ENCODE measurements at regions not wholly inside any gene's neighbourhood (a gene's known extent, or its start where the extent isn't known, plus 50 kb on each side); places are given as distances from the start of the nearest gene placed in this dataset.

DNA sequence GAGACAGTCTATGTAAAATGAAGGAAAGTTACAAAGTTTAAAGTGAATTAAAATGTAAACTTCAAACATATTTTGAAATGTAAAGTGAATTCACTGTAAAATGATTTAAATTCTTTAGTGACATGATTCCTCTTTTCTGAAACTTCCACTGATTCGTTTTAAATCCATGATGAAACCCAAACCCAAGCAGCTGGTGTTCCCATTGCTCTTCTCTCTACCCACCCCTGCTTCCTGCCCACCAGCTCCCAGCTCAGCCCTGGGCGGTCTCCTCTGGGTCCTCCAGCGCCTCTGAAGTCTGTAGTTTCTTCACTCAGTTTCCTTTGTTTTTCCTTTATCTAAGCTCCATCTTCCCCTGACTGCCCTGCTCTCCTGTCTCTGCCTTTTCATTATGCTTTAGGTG lies 175.9 kb downstream of the SNX10 start:
- no peak for DNase-seq (ENCODE audit: low read depth)
- no peak overlapping the region for H3K4me3 ChIP-seq (ENCODE audit: low read length)
- TF ChIP-seq, protein P1, sequence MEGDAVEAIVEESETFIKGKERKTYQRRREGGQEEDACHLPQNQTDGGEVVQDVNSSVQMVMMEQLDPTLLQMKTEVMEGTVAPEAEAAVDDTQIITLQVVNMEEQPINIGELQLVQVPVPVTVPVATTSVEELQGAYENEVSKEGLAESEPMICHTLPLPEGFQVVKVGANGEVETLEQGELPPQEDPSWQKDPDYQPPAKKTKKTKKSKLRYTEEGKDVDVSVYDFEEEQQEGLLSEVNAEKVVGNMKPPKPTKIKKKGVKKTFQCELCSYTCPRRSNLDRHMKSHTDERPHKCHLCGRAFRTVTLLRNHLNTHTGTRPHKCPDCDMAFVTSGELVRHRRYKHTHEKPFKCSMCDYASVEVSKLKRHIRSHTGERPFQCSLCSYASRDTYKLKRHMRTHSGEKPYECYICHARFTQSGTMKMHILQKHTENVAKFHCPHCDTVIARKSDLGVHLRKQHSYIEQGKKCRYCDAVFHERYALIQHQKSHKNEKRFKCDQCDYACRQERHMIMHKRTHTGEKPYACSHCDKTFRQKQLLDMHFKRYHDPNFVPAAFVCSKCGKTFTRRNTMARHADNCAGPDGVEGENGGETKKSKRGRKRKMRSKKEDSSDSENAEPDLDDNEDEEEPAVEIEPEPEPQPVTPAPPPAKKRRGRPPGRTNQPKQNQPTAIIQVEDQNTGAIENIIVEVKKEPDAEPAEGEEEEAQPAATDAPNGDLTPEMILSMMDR (conservative IDR thresholded peaks at IDR 0.05; ENCODE audit: low read depth, low read length): no peak

DNA sequence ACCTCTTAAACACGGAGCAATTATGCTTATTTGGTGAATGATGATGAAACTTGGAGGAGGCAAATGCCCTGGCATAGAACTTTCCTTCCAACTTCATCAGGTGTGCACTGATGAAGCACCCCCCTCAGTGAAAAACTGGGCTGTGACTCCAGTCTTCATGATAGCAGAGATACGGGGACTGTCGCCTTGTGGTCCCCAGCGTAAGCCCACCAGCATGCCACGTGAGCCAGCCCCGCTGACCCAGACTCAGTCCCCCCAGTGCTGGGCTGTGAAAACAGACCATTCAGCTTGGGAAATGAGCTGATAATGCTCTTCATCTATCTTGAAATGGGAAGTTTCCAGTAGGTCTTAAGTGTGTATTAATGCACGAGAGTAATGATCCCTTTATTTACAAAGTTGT lies 177.0 kb downstream of the SNX10 start:
- TF ChIP-seq, protein P1 (conservative IDR thresholded peaks at IDR 0.05; ENCODE audit: low read depth, low read length): no peak
- no peak for DNase-seq (ENCODE audit: low read depth)
- H3K4me3 ChIP-seq (ENCODE audit: low read length): no peak overlapping the region

DNA sequence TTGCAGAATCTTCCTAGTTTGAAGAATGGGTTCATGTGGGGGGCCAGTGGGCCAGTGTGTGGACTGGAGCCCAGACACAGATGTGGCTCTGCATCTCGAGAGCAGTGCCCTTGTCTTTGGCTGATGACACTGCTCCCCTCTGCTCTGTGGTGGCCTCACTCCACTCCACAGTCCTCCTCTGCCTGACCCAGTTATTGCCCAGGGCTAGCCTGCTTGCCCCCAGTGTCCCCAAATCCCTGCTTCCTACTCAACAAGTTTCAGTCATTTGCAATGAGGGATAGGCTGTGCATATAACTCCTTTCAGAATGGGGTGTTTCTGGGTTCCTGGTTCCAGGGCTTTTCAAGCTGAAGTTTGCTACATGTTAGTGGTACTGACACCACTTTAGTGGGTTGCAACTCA lies 177.5 kb downstream of the SNX10 start:
- DNase-seq (ENCODE audit: low read depth): no peak
- TF ChIP-seq, protein P1 (conservative IDR thresholded peaks at IDR 0.05; ENCODE audit: low read depth, low read length): no peak
- no peak overlapping the region for H3K4me3 ChIP-seq (ENCODE audit: low read length)

DNA sequence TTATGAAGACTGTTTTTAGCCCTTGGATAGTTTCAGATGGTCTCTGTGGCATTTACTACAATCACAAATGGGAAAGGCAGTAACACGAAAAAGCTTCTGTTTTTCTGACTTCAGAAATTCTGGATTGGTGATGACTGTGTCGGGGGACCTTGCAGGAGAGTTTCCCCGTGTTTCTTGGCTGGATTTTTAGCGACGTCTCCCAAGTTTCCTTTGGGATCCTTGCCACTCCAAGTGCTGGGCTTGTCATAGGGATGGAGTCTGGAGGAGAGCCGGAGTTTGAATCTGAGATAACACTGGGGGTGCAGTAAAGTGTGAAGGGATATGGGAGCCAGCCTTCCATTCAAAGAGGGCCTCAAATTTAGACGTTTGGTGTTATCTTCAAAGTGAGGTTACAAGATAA lies 179.0 kb downstream of the SNX10 start:
- no peak overlapping the region for H3K4me3 ChIP-seq (ENCODE audit: low read length)
- TF ChIP-seq, protein P1 (conservative IDR thresholded peaks at IDR 0.05; ENCODE audit: low read depth, low read length): no peak
- DNase-seq (ENCODE audit: low read depth): no peak

DNA sequence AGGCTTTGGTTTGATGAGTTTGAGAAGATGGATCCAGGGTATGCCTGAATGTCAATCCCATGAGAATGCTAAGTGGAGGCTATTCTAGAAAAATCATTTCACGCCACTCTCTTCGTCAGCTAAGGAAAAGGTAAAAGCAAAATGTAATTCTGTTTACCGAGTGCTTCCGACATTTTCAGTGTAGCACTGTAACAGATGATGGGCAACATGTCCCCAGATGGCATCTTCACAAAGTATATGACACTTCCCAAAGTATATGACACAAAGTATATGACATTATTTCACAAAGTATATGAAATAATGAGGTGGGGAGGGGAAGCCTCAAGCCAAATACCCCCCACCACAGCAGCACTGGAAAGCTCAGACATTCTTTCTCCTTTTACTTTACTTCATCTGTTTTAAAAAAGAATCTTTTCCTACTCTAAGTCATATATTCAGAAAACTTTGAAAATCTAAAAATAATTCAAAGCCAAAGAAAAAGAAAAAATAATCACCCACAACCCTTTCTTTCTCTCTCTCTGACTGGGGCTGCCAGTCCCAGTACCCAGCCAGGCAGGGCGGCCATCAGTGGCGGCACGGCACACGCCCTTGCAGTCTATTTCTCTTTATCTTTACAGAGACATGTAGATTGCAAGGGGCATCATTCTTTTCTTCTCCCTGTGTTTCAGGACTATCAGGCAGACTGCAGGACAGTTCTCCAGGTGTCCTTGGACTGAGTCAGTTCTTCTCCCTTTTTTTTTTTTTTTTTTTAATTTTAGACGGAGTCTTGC lies 179.8 kb downstream of the SNX10 start:
- no peak for DNase-seq (ENCODE audit: low read depth)
- H3K4me3 ChIP-seq (ENCODE audit: low read length): no peak overlapping the region
- TF ChIP-seq, protein P1 (conservative IDR thresholded peaks at IDR 0.05; ENCODE audit: low read depth, low read length): no peak

DNA sequence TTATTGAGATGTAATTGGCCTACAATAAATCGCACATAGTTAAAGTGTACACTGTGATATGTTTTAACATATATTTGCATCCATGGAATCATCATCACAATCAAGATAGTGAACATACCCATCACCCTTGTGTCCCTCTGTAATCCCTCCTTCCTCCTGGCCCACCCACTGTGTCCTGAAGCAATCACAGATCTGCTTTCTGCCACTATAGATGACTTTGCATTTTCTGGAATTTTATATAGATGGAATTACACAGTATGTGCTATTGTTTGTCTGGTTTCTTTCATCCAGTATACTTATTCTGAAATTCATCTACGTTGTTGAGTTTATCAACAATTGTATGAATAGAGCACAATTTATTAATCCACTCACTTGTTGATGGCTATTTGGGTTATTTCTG lies 181.3 kb downstream of the SNX10 start:
- H3K4me3 ChIP-seq (ENCODE audit: low read length): no peak overlapping the region
- TF ChIP-seq, protein P1 (conservative IDR thresholded peaks at IDR 0.05; ENCODE audit: low read depth, low read length): no peak
- DNase-seq (ENCODE audit: low read depth): no peak

DNA sequence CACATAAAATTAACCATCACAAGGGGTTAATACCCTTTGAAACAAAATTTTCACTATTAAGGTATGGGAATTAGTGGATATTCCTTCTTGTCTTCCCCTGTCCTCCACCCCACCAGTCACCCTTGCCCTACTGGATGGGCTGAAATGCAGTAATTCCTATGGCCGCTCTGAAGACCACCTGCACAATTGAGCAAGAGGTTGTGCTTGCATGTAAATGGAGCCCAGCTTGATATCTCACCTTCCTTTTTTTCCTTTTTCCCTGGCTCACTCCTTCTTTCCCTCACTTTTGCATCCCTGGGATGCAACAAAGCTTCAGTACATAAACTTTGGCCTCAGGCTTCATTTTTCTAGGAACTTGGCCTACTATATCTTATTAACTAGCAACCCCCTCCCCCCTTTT lies 184.6 kb downstream of the SNX10 start:
- TF ChIP-seq, protein P1 (conservative IDR thresholded peaks at IDR 0.05; ENCODE audit: low read depth, low read length): no peak
- H3K4me3 ChIP-seq (ENCODE audit: low read length): no peak overlapping the region
- no peak for DNase-seq (ENCODE audit: low read depth)
